ENCODE measurements at regions not wholly inside any gene's neighbourhood (a gene's known extent, or its start where the extent isn't known, plus 50 kb on each side); places are given as distances from the start of the nearest gene placed in this dataset.

GRCh38 chr9:99436616-99437015, 214.5 kb downstream of the SEC61B start:
- no peak for DNase-seq (ENCODE audit: low read depth in 2 of 2)

- DNase-seq (ENCODE audit: low read depth in 2 of 2), result no peak
Measured at GRCh38 chr9:99437145-99437544, 215.1 kb downstream of the SEC61B start.

- no peak for DNase-seq (ENCODE audit: low read depth in 2 of 2)
Measured at GRCh38 chr9:99438596-99438995, 216.5 kb downstream of the SEC61B start.

- DNase-seq (ENCODE audit: low read depth in 2 of 2), result no peak
Measured at GRCh38 chr9:99441829-99442228, 219.7 kb downstream of the SEC61B start.

GRCh38 chr9:99445371-99445891, 223.3 kb downstream of the SEC61B start:
- no peak for DNase-seq (ENCODE audit: low read depth in 2 of 2)

- DNase-seq (ENCODE audit: low read depth in 2 of 2), result no peak
Measured at GRCh38 chr9:99445920-99446319, 223.8 kb downstream of the SEC61B start.

GRCh38 chr9:99447951-99448350, 225.9 kb downstream of the SEC61B start:
- DNase-seq (ENCODE audit: low read depth in 2 of 2), result no peak

- DNase-seq (ENCODE audit: low read depth in 2 of 2), result no peak
Measured at GRCh38 chr9:99449726-99450125, 227.6 kb downstream of the SEC61B start.

GRCh38 chr9:99451112-99451606, 229.1 kb downstream of the SEC61B start:
- no peak for DNase-seq (ENCODE audit: low read depth in 2 of 2)

- DNase-seq (ENCODE audit: low read depth in 2 of 2), result no peak
Measured at GRCh38 chr9:99457406-99457805, 235.3 kb downstream of the SEC61B start.

- DNase-seq (ENCODE audit: low read depth in 2 of 2), result no peak
Measured at GRCh38 chr9:99457981-99458380, 235.9 kb downstream of the SEC61B start.

GRCh38 chr9:99459919-99460318, 237.8 kb downstream of the SEC61B start:
- no peak for DNase-seq (ENCODE audit: low read depth in 2 of 2)

GRCh38 chr9:99463131-99463530, 241.0 kb downstream of the SEC61B start:
- no peak for DNase-seq (ENCODE audit: low read depth in 2 of 2)

GRCh38 chr9:99464568-99464967, 242.5 kb downstream of the SEC61B start:
- DNase-seq (ENCODE audit: low read depth in 2 of 2), result no peak

- no peak for DNase-seq (ENCODE audit: low read depth in 2 of 2)
Measured at GRCh38 chr9:99465231-99465907, 243.3 kb downstream of the SEC61B start.

- DNase-seq (ENCODE audit: low read depth in 2 of 2), result no peak
Measured at GRCh38 chr9:99466104-99466503, 244.0 kb downstream of the SEC61B start.

GRCh38 chr9:99466781-99467180, 244.7 kb downstream of the SEC61B start:
- DNase-seq (ENCODE audit: low read depth in 2 of 2), result no peak

- no peak for DNase-seq (ENCODE audit: low read depth in 2 of 2)
Measured at GRCh38 chr9:99471033-99471432, 249.0 kb downstream of the SEC61B start.

GRCh38 chr9:99472240-99472915, 250.3 kb downstream of the SEC61B start:
- DNase-seq (ENCODE audit: low read depth in 2 of 2), result no peak

GRCh38 chr9:99472916-99473245, 250.8 kb downstream of the SEC61B start:
- no peak for DNase-seq (ENCODE audit: low read depth in 2 of 2)

GRCh38 chr9:99474186-99474585, 252.1 kb downstream of the SEC61B start:
- no peak for DNase-seq (ENCODE audit: low read depth in 2 of 2)

GRCh38 chr9:99475401-99476065, 253.5 kb downstream of the SEC61B start:
- no peak for DNase-seq (ENCODE audit: low read depth in 2 of 2)
